Mesenchymal stem cell (in vitro differentiated cells and primary cell): ENCODE measurements at regions not wholly inside any gene's neighbourhood (a gene's known extent, or its start where the extent isn't known, plus 50 kb on each side); places are given as distances from the start of the nearest gene placed in this dataset.

ENCODE experiments used
- DNase-seq: peaks from one replicate; pipeline ENCODE4 v3.0.0-alpha.2; 2013
- H2AFZ ChIP-seq: one replicate; pipeline ENCODE4 v1.6.1; 2013; ENCODE audit warnings: low read depth, mild to moderate bottlenecking, control low read depth, inconsistent platforms, low read length, moderate library complexity
- H2AK5ac ChIP-seq: 2 replicates; pipeline ENCODE4 v1.6.1; 2013; ENCODE audit warnings: low read length, moderate library complexity, mild to moderate bottlenecking, inconsistent platforms; ENCODE audit not compliant: severe bottlenecking
- H2BK120ac ChIP-seq: one replicate; pipeline ENCODE4 v1.6.1; 2013; ENCODE audit warnings: low read depth, mild to moderate bottlenecking, inconsistent platforms, low read length, moderate library complexity
- H2BK12ac ChIP-seq, 2 experiments: one replicate each; pipeline ENCODE4 v1.6.1; 2013; ENCODE audit warnings: inconsistent platforms in 2 of 2, low read length in 2 of 2, mild to moderate bottlenecking in 2 of 2, moderate library complexity in 2 of 2, control low read depth in 1 of 2
- H2BK15ac ChIP-seq: one replicate; pipeline ENCODE4 v1.6.1; 2013; ENCODE audit warnings: mild to moderate bottlenecking, low read depth, inconsistent platforms; ENCODE audit not compliant: poor library complexity, severe bottlenecking
- H2BK5ac ChIP-seq: 2 replicates; pipeline ENCODE4 v1.6.1; 2013; ENCODE audit warnings: low read depth, mild to moderate bottlenecking, low read length, control low read depth, inconsistent platforms; ENCODE audit not compliant: poor library complexity, severe bottlenecking
- H3K14ac ChIP-seq, 2 experiments: one replicate each; pipeline ENCODE4 v1.6.1; 2013; ENCODE audit warnings: inconsistent platforms in 2 of 2, low read length in 2 of 2, control low read depth in 1 of 2, mild to moderate bottlenecking in 1 of 2, moderate library complexity in 1 of 2
- H3K18ac ChIP-seq, 2 experiments: one replicate each; pipeline ENCODE4 v1.6.1; 2013; ENCODE audit warnings: inconsistent platforms in 2 of 2, low read length in 2 of 2, control low read depth in 1 of 2, low read depth in 1 of 2, mild to moderate bottlenecking in 1 of 2
- H3K23ac ChIP-seq, 2 experiments: one replicate each; pipeline ENCODE4 v1.6.1; 2013; ENCODE audit warnings: inconsistent platforms in 2 of 2, low read length in 2 of 2, mild to moderate bottlenecking in 2 of 2, moderate library complexity in 2 of 2, control low read depth in 1 of 2
- H3K27ac ChIP-seq: 2 replicates; pipeline ENCODE4 v1.5.1; 2013; ENCODE audit warnings: mild to moderate bottlenecking, moderate library complexity, low read length, control low read depth, inconsistent platforms; ENCODE audit not compliant: poor library complexity, severe bottlenecking
- H3K27me3 ChIP-seq, 2 experiments: 2 replicates each; pipeline versions ENCODE4 v1.6.1 to v1.7.0; 2013; ENCODE audit warnings: low read length in 2 of 2, mild to moderate bottlenecking in 2 of 2, moderate library complexity in 2 of 2, control low read depth in 1 of 2, inconsistent platforms in 1 of 2; ENCODE audit not compliant: control insufficient read depth in 1 of 2, insufficient read depth in 1 of 2
- H3K36me3 ChIP-seq, 2 experiments: 2 replicates each; pipeline versions ENCODE4 v1.6.1 to v1.7.0; 2013; ENCODE audit warnings: low read length in 2 of 2, control low read depth in 1 of 2, inconsistent platforms in 1 of 2, low read depth in 1 of 2, mild to moderate bottlenecking in 1 of 2; ENCODE audit not compliant: insufficient read depth in 2 of 2, control insufficient read depth in 1 of 2
- H3K4ac ChIP-seq, 2 experiments: one replicate each; pipeline ENCODE4 v1.6.1; 2013; ENCODE audit warnings: inconsistent platforms in 2 of 2, low read length in 2 of 2, mild to moderate bottlenecking in 2 of 2, moderate library complexity in 2 of 2, control low read depth in 1 of 2, low read depth in 1 of 2
- H3K4me1 ChIP-seq: 2 replicates; pipeline ENCODE4 v1.6.1; 2013; ENCODE audit warnings: low read depth, low read length, control low read depth; ENCODE audit not compliant: control insufficient read depth, insufficient read depth
- H3K4me2 ChIP-seq: 2 replicates; pipeline ENCODE4 v1.6.1; 2013; ENCODE audit warnings: low read length, mild to moderate bottlenecking, inconsistent platforms; ENCODE audit not compliant: poor library complexity, severe bottlenecking
- H3K4me3 ChIP-seq, 2 experiments: 2 replicates each; pipeline versions ENCODE4 v1.5.1 to v1.7.0; 2013; ENCODE audit warnings: low read length in 2 of 2, mild to moderate bottlenecking in 2 of 2, control low read depth in 1 of 2, low read depth in 1 of 2; ENCODE audit not compliant: insufficient read depth in 1 of 2
- H3K79me1 ChIP-seq: replicated peaks from 2 replicates; pipeline ENCODE4 v1.6.1; 2013; ENCODE audit warnings: mild to moderate bottlenecking, control low read depth, low read length, inconsistent platforms; ENCODE audit not compliant: poor library complexity, severe bottlenecking
- H3K9ac ChIP-seq: 2 replicates; pipeline ENCODE4 v1.7.0; 2013; ENCODE audit warnings: mild to moderate bottlenecking, low read length, moderate library complexity
- H3K9me3 ChIP-seq: 2 replicates; pipeline ENCODE4 v1.7.0; 2013; ENCODE audit warnings: mild to moderate bottlenecking, low read length; ENCODE audit not compliant: control insufficient read depth
- H4K8ac ChIP-seq: one replicate; pipeline ENCODE4 v1.6.1; 2013; ENCODE audit warnings: inconsistent platforms, mild to moderate bottlenecking, low read length, moderate library complexity
- H4K91ac ChIP-seq: one replicate; pipeline ENCODE4 v1.6.1; 2013; ENCODE audit warnings: mild to moderate bottlenecking, low read length, inconsistent platforms
- WGBS: methylation state at CpG from one replicate; pipeline ENCODE4 v1.1.7; 2013; ENCODE audit warnings: mixed read lengths; 5-methylcytosine and 5-hydroxymethylcytosine counted together

GRCh38 chr16:61024180-61024900, 1011.9 kb downstream of the CDH8 start:
- H3K23ac ChIP-seq: no peak overlapping the region
- H3K4ac ChIP-seq: no peak overlapping the region
- no peak overlapping the region for H2BK15ac ChIP-seq
- no peak overlapping the region for H2AFZ ChIP-seq
- no peak overlapping the region for H3K4me3 ChIP-seq
- no peak overlapping the region for H3K4me2 ChIP-seq
- H2AK5ac ChIP-seq: no peak overlapping the region
- H3K9ac ChIP-seq: no peak overlapping the region
- no peaks in the 10 kb centered on the region for H3K36me3 ChIP-seq
- H3K27ac ChIP-seq: no peak overlapping the region
- no peak overlapping the region for H4K8ac ChIP-seq
- no peaks in the 10 kb centered on the region for H3K27me3 ChIP-seq
- H4K91ac ChIP-seq: no peak overlapping the region
- no peak overlapping the region for H3K18ac ChIP-seq
- no peaks in the 10 kb centered on the region for H3K4me1 ChIP-seq
- no peak overlapping the region for H2BK120ac ChIP-seq
- DNase-seq: no peak
- H3K79me1 ChIP-seq: no peaks in the 10 kb centered on the region
- H3K9me3 ChIP-seq: no peaks in the 10 kb centered on the region
- no peak overlapping the region for H2BK12ac ChIP-seq
- H2BK5ac ChIP-seq: no peak overlapping the region
- 72% methylated on average over 2 of the region's 3 CpGs for WGBS
- H3K14ac ChIP-seq: no peak overlapping the region

GRCh38 chr16:61014869-61015268, 1021.4 kb downstream of the CDH8 start:
- Histone ChIP-seq H3K27ac (no peak overlapping the region), H3K36me3 (no peaks in the 10 kb centered on the region), H3K14ac (no peak overlapping the region), H2BK5ac (no peak overlapping the region), H3K18ac (no peak overlapping the region), H2BK12ac (no peak overlapping the region), H3K4me2 (no peak overlapping the region), H4K8ac (no peak overlapping the region), H3K4me1 (no peaks in the 10 kb centered on the region), H2BK120ac (no peak overlapping the region), H3K27me3 (no peaks in the 10 kb centered on the region), H2AK5ac (no peak overlapping the region), H3K4ac (no peak overlapping the region), H2AFZ (no peak overlapping the region), H3K79me1 (no peaks in the 10 kb centered on the region), H2BK15ac (no peak overlapping the region), H3K9me3 (no peaks in the 10 kb centered on the region), H3K23ac (no peak overlapping the region), H4K91ac (no peak overlapping the region), H3K4me3 (no peak overlapping the region), H3K9ac (no peak overlapping the region)
- DNase-seq: no peak
- 58% methylated on average over 6 of the region's 6 CpGs for WGBS

GRCh38 chr16:61007694-61008093, 1028.5 kb downstream of the CDH8 start:
- no peak for DNase-seq
- Histone ChIP-seq H3K9me3 (no peaks in the 10 kb centered on the region), H3K36me3 (no peaks in the 10 kb centered on the region), H2BK12ac (no peak overlapping the region), H4K91ac (no peak overlapping the region), H3K4me2 (no peak overlapping the region), H2AK5ac (no peak overlapping the region), H3K79me1 (no peaks in the 10 kb centered on the region), H3K4me1 (no peaks in the 10 kb centered on the region), H3K23ac (no peak overlapping the region), H3K27ac (no peak overlapping the region), H3K4me3 (no peak overlapping the region), H3K4ac (no peak overlapping the region), H3K27me3 (no peaks in the 10 kb centered on the region), H3K14ac (no peak overlapping the region), H3K9ac (no peak overlapping the region), H2AFZ (no peak overlapping the region), H2BK15ac (no peak overlapping the region), H2BK5ac (no peak overlapping the region), H2BK120ac (no peak overlapping the region), H3K18ac (no peak overlapping the region), H4K8ac (no peak overlapping the region)
- 83% methylated on average over 8 of the region's 8 CpGs for WGBS

DNA sequence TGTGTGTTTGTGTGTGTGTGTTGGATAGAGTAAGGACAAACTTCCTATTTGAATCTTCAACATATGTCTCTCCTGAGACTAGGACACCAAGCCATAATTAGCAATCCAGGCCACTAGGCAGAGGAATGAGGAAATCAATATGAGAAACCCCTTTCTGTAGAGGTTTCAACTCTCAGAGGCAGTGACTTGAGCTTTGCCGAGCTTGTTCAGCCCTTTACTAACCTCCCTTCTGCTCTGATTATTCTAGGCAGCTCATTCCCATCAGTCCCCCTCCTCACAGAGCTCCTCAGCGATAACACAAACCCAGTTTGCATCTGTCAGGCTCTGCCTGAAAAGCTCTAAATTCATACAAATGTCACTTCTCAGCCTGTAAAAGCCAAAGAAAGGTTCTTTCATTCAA, 1030.3 kb downstream of the CDH8 start:
- H3K9ac ChIP-seq: no peak overlapping the region
- no peaks in the 10 kb centered on the region for H3K4me1 ChIP-seq
- H2BK5ac ChIP-seq: no peak overlapping the region
- no peak overlapping the region for H3K18ac ChIP-seq
- no peak overlapping the region for H3K4ac ChIP-seq
- no peak overlapping the region for H2AK5ac ChIP-seq
- H3K9me3 ChIP-seq: no peaks in the 10 kb centered on the region
- no peak overlapping the region for H3K23ac ChIP-seq
- H4K91ac ChIP-seq: no peak overlapping the region
- no peak overlapping the region for H3K4me2 ChIP-seq
- DNase-seq: no peak
- H3K27ac ChIP-seq: no peak overlapping the region
- no peak overlapping the region for H4K8ac ChIP-seq
- no peaks in the 10 kb centered on the region for H3K79me1 ChIP-seq
- H3K36me3 ChIP-seq: no peaks in the 10 kb centered on the region
- no peak overlapping the region for H2BK120ac ChIP-seq
- no peak overlapping the region for H3K4me3 ChIP-seq
- H2BK12ac ChIP-seq: no peak overlapping the region
- H2AFZ ChIP-seq: no peak overlapping the region
- no peaks in the 10 kb centered on the region for H3K27me3 ChIP-seq
- no peak overlapping the region for H2BK15ac ChIP-seq
- 66% methylated on average over 2 of the region's 2 CpGs for WGBS
- H3K14ac ChIP-seq: no peak overlapping the region
